ENCODE measurements at regions not wholly inside any gene's neighbourhood (a gene's known extent, or its start where the extent isn't known, plus 50 kb on each side); places are given as distances from the start of the nearest gene placed in this dataset.

GRCh38 chr21:16269476-16269875 lies 539.7 kb downstream of the USP25 start:
- Mint-ChIP-seq H3K4me3 (ENCODE audit: unreplicated experiment) (no peak overlapping the region), H3K9me3 (ENCODE audit: unreplicated experiment) (no peaks in the 10 kb centered on the region), H3K4me1 (ENCODE audit: low read depth, unreplicated experiment) (no peaks in the 10 kb centered on the region), H3K36me3 (ENCODE audit: insufficient read depth, unreplicated experiment) (no peaks in the 10 kb centered on the region), H3K27ac (ENCODE audit: unreplicated experiment) (no peak overlapping the region), H3K27me3 (ENCODE audit: insufficient read depth, unreplicated experiment) (peaks cover 3% of the 10 kb centered on the region)
- Histone ChIP-seq H3K36me3 (ENCODE audit: control insufficient read depth, insufficient read depth, low read length) (no peaks in the 10 kb centered on the region), H3K4me1 (no peaks in the 10 kb centered on the region), H3K4me3 (ENCODE audit: low read depth, low read length) (no peak overlapping the region), H3K27me3 (replicated peaks; ENCODE audit: control insufficient read depth, insufficient read depth, low read length) (no peaks in the 10 kb centered on the region), H3K9me3 (no peaks in the 10 kb centered on the region)
- no TSS peak for BruUV-seq (replicated peaks)
- TF ChIP-seq CTCF (IDR thresholded peaks at IDR 0.05; ENCODE audit: insufficient read depth in 1 of 2, low read depth in 1 of 2, low read length in 1 of 2, severe bottlenecking in 1 of 2, unreplicated experiment in 1 of 2): no peak
- DNase-seq: no peak
- intact Hi-C loops (cut with micrococcal nuclease; ENCODE audit: unreplicated experiment): no loop called here
- CTCF ChIA-PET: no interaction called here
- POLR2A ChIA-PET: no interaction called here

GRCh38 chr21:16279731-16280581 lies 550.2 kb downstream of the USP25 start:
- Histone ChIP-seq H3K4me3 (ENCODE audit: low read depth, low read length) (no peak overlapping the region), H3K9me3 (no peaks in the 10 kb centered on the region), H3K27me3 (replicated peaks; ENCODE audit: control insufficient read depth, insufficient read depth, low read length) (no peaks in the 10 kb centered on the region), H3K36me3 (ENCODE audit: control insufficient read depth, insufficient read depth, low read length) (no peaks in the 10 kb centered on the region), H3K4me1 (no peaks in the 10 kb centered on the region)
- H3K27me3 Mint-ChIP-seq (ENCODE audit: insufficient read depth, unreplicated experiment): peaks cover 3% of the 10 kb centered on the region
- no peaks in the 10 kb centered on the region for H3K9me3 Mint-ChIP-seq (ENCODE audit: unreplicated experiment)
- BruUV-seq (replicated peaks): no TSS peak
- POLR2A ChIA-PET: no interaction called here
- no peak overlapping the region for H3K4me3 Mint-ChIP-seq (ENCODE audit: unreplicated experiment)
- CTCF ChIA-PET: no interaction called here
- intact Hi-C loops (cut with micrococcal nuclease; ENCODE audit: unreplicated experiment): no loop called here
- no peaks in the 10 kb centered on the region for H3K36me3 Mint-ChIP-seq (ENCODE audit: insufficient read depth, unreplicated experiment)
- no peak overlapping the region for H3K27ac Mint-ChIP-seq (ENCODE audit: unreplicated experiment)
- H3K4me1 Mint-ChIP-seq (ENCODE audit: low read depth, unreplicated experiment): peaks cover 7% of the 10 kb centered on the region
- TF ChIP-seq CTCF (IDR thresholded peaks at IDR 0.05; ENCODE audit: insufficient read depth in 1 of 2, low read depth in 1 of 2, low read length in 1 of 2, severe bottlenecking in 1 of 2, unreplicated experiment in 1 of 2): no peak
- DNase-seq: peak in 1 of 2 experiments; percentile 4

GRCh38 chr21:16280686-16281091 lies 550.9 kb downstream of the USP25 start:
- Mint-ChIP-seq H3K4me1 (ENCODE audit: low read depth, unreplicated experiment) (peaks cover 7% of the 10 kb centered on the region), H3K27ac (ENCODE audit: unreplicated experiment) (no peak overlapping the region)
- intact Hi-C loops (cut with micrococcal nuclease; ENCODE audit: unreplicated experiment): no loop called here

More at GRCh38 chr21:16280686-16281091, 550.9 kb downstream of the USP25 start:
- no peaks in the 10 kb centered on the region for H3K36me3 ChIP-seq (ENCODE audit: control insufficient read depth, insufficient read depth, low read length)
- ChIA-PET CTCF (no interaction called here), POLR2A (no interaction called here)
- no peak for TF ChIP-seq CTCF (IDR thresholded peaks at IDR 0.05; ENCODE audit: insufficient read depth in 1 of 2, low read depth in 1 of 2, low read length in 1 of 2, severe bottlenecking in 1 of 2, unreplicated experiment in 1 of 2)
- BruUV-seq (replicated peaks): no TSS peak
- no peak overlapping the region for H3K4me3 ChIP-seq (ENCODE audit: low read depth, low read length)
- H3K27me3 ChIP-seq (replicated peaks; ENCODE audit: control insufficient read depth, insufficient read depth, low read length): no peaks in the 10 kb centered on the region
- H3K27me3 Mint-ChIP-seq (ENCODE audit: insufficient read depth, unreplicated experiment): peaks cover 3% of the 10 kb centered on the region
- no peaks in the 10 kb centered on the region for H3K9me3 ChIP-seq
- H3K36me3 Mint-ChIP-seq (ENCODE audit: insufficient read depth, unreplicated experiment): no peaks in the 10 kb centered on the region
- no peak for DNase-seq
- no peaks in the 10 kb centered on the region for H3K4me1 ChIP-seq
- no peak overlapping the region for H3K4me3 Mint-ChIP-seq (ENCODE audit: unreplicated experiment)
- no peaks in the 10 kb centered on the region for H3K9me3 Mint-ChIP-seq (ENCODE audit: unreplicated experiment)
